ENCODE measurements at regions not wholly inside any gene's neighbourhood (a gene's known extent, or its start where the extent isn't known, plus 50 kb on each side); places are given as distances from the start of the nearest gene placed in this dataset.

- Histone ChIP-seq H3K27me3 (ENCODE audit: control insufficient read depth, insufficient read depth, low read length) (no peaks in the 10 kb centered on the region), H3K4me3 (ENCODE audit: low read depth, low read length) (no peak overlapping the region), H3K36me3 (ENCODE audit: control insufficient read depth, insufficient read depth, low read length) (no peaks in the 10 kb centered on the region)
- FAIRE-seq (no peak), DNase-seq (ENCODE audit: low read depth) (no peak)
- TF ChIP-seq, protein P1, sequence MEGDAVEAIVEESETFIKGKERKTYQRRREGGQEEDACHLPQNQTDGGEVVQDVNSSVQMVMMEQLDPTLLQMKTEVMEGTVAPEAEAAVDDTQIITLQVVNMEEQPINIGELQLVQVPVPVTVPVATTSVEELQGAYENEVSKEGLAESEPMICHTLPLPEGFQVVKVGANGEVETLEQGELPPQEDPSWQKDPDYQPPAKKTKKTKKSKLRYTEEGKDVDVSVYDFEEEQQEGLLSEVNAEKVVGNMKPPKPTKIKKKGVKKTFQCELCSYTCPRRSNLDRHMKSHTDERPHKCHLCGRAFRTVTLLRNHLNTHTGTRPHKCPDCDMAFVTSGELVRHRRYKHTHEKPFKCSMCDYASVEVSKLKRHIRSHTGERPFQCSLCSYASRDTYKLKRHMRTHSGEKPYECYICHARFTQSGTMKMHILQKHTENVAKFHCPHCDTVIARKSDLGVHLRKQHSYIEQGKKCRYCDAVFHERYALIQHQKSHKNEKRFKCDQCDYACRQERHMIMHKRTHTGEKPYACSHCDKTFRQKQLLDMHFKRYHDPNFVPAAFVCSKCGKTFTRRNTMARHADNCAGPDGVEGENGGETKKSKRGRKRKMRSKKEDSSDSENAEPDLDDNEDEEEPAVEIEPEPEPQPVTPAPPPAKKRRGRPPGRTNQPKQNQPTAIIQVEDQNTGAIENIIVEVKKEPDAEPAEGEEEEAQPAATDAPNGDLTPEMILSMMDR (IDR thresholded peaks at IDR 0.05; ENCODE audit: insufficient read depth, low read length, severe bottlenecking), result no peak
These were observed 216.3 kb upstream of the FLRT2 start for GRCh38 chr14:85313560-85314207.

GRCh38 chr14:85315290-85315689 is 214.7 kb upstream of the FLRT2 start:
- FAIRE-seq (no peak), DNase-seq (ENCODE audit: low read depth) (no peak)
- H3K4me3 ChIP-seq (ENCODE audit: low read depth, low read length), result no peak overlapping the region
- H3K36me3 ChIP-seq (ENCODE audit: control insufficient read depth, insufficient read depth, low read length), result no peaks in the 10 kb centered on the region
- no peaks in the 10 kb centered on the region for H3K27me3 ChIP-seq (ENCODE audit: control insufficient read depth, insufficient read depth, low read length)
- TF ChIP-seq, protein P1 (IDR thresholded peaks at IDR 0.05; ENCODE audit: insufficient read depth, low read length, severe bottlenecking), result no peak

GRCh38 chr14:85315733-85316290 is 214.1 kb upstream of the FLRT2 start:
- no peaks in the 10 kb centered on the region for H3K27me3 ChIP-seq (ENCODE audit: control insufficient read depth, insufficient read depth, low read length)
- FAIRE-seq (peak; percentile 72), DNase-seq (ENCODE audit: low read depth) (no peak)
- TF ChIP-seq, protein P1 (IDR thresholded peaks at IDR 0.05; ENCODE audit: insufficient read depth, low read length, severe bottlenecking), result no peak
- H3K36me3 ChIP-seq (ENCODE audit: control insufficient read depth, insufficient read depth, low read length), result no peaks in the 10 kb centered on the region
- no peak overlapping the region for H3K4me3 ChIP-seq (ENCODE audit: low read depth, low read length)

GRCh38 chr14:85316701-85317410 is 213.1 kb upstream of the FLRT2 start:
- FAIRE-seq, result no peak
- no peaks in the 10 kb centered on the region for H3K27me3 ChIP-seq (ENCODE audit: control insufficient read depth, insufficient read depth, low read length)
- no peak for DNase-seq (ENCODE audit: low read depth)
- H3K36me3 ChIP-seq (ENCODE audit: control insufficient read depth, insufficient read depth, low read length), result no peaks in the 10 kb centered on the region
- no peak overlapping the region for H3K4me3 ChIP-seq (ENCODE audit: low read depth, low read length)
- TF ChIP-seq, protein P1 (IDR thresholded peaks at IDR 0.05; ENCODE audit: insufficient read depth, low read length, severe bottlenecking), result no peak

DNA sequence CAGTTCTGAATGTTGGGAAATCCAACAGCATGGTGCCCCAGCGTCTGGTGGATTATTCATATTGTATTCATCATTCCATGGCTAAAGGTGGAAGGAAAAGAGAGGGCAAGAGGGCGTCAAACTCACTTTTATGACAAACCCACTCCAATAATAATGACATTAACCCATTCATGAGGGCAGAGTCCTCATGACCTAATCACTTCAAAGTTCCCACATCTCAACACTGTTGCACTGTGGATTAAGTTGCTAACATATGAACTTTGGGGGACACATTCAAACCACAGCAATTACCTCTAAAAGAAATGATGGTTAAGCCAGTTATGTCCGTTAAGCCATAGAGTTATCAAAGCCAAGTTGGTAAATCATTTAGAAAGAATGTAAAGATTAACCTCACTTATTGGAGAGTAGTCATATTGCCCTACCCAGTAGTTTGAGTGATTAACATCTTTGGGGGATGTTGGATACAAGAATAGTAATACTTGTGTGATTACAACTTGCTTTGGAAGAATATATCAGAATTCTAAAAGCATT is 212.4 kb upstream of the FLRT2 start:
- H3K36me3 ChIP-seq (ENCODE audit: control insufficient read depth, insufficient read depth, low read length), result no peaks in the 10 kb centered on the region
- no peak for FAIRE-seq
- H3K27me3 ChIP-seq (ENCODE audit: control insufficient read depth, insufficient read depth, low read length), result no peaks in the 10 kb centered on the region
- H3K4me3 ChIP-seq (ENCODE audit: low read depth, low read length), result no peak overlapping the region
- TF ChIP-seq, protein P1 (IDR thresholded peaks at IDR 0.05; ENCODE audit: insufficient read depth, low read length, severe bottlenecking), result no peak
- DNase-seq (ENCODE audit: low read depth), result peak; percentile 37
